ENCODE measurements at regions not wholly inside any gene's neighbourhood (a gene's known extent, or its start where the extent isn't known, plus 50 kb on each side); places are given as distances from the start of the nearest gene placed in this dataset.

DNA sequence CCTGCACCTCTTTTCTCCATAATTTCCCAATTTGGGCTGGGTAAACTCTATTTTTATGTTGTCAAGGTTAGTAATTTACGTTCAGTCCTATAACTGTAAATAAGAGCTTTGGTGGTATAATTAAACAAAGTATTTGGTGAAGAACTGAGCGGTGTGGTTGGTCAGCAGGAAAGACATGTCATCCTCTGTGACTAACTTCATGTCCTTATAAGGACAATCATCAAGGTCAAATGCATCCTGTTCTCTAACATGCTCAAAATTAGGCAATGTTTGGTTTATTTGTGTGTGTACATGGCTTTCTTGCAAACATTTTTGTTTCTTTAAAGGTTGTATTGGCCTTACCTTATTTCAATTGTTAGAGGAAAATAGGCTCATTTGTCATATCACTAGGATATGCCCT, 121.5 kb upstream of the NABP1 start:
- TF ChIP-seq JUN (IDR thresholded peaks at IDR 0.05; ENCODE audit: borderline replicate concordance, insufficient read depth, insufficient read length, low read depth) (no peak), EZH2 (IDR thresholded peaks at IDR 0.05; ENCODE audit: borderline replicate concordance, low read depth, low read length, severe bottlenecking) (no peak), POLR2AphosphoS5 (IDR thresholded peaks at IDR 0.05; ENCODE audit: insufficient read depth, low read depth, low read length) (no peak), POLR2A (IDR thresholded peaks at IDR 0.05; ENCODE audit: low read depth, low read length) (no peak), CTCF (IDR thresholded peaks at IDR 0.05; ENCODE audit: extremely low read depth in 1 of 2, insufficient read depth in 1 of 2, low read depth in 1 of 2, low read length in 2 of 2) (no peak), FOS (IDR thresholded peaks at IDR 0.05; ENCODE audit: borderline replicate concordance, insufficient read depth, low read length) (no peak)
- TF ChIP-seq, protein P1, sequence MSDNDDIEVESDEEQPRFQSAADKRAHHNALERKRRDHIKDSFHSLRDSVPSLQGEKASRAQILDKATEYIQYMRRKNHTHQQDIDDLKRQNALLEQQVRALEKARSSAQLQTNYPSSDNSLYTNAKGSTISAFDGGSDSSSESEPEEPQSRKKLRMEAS (IDR thresholded peaks at IDR 0.05; ENCODE audit: insufficient read depth, insufficient read length) = no peak

Data from endothelial cell of umbilical vein (primary cell).